GM12873 (cell line): ENCODE measurements at regions not wholly inside any gene's neighbourhood (a gene's known extent, or its start where the extent isn't known, plus 50 kb on each side); places are given as distances from the start of the nearest gene placed in this dataset.

Source experiments
- TF ChIP-seq, protein P1 (sequence below): IDR thresholded peaks from 2 replicates; pipeline ENCODE4 v1.5.1; 2012; ENCODE audit warnings: low read depth, mild to moderate bottlenecking, moderate library complexity, low read length, control low read depth; ENCODE audit not compliant: insufficient read depth; ENCODE audit errors: missing control alignments

DNA sequence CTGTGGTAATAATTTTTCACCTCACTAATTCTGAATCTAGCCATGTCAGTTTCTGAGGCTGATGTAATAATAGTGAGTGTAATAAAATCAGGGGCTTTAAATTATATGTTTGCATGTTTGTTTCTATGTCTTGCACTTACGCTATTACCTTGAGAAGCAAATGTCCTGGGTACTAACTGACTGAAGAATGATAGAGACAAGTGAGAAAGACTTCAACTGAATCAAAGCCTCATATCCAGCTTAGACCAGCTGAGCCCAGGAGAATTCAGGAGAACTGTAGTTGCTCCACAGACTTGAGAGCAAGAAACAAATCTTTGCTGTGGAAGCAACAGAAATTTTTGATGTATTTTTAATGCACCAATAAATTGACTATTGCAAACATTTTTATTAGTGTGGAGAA lies 162.8 kb downstream of the MANEA start:
- TF ChIP-seq, protein P1, sequence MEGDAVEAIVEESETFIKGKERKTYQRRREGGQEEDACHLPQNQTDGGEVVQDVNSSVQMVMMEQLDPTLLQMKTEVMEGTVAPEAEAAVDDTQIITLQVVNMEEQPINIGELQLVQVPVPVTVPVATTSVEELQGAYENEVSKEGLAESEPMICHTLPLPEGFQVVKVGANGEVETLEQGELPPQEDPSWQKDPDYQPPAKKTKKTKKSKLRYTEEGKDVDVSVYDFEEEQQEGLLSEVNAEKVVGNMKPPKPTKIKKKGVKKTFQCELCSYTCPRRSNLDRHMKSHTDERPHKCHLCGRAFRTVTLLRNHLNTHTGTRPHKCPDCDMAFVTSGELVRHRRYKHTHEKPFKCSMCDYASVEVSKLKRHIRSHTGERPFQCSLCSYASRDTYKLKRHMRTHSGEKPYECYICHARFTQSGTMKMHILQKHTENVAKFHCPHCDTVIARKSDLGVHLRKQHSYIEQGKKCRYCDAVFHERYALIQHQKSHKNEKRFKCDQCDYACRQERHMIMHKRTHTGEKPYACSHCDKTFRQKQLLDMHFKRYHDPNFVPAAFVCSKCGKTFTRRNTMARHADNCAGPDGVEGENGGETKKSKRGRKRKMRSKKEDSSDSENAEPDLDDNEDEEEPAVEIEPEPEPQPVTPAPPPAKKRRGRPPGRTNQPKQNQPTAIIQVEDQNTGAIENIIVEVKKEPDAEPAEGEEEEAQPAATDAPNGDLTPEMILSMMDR = no peak

DNA sequence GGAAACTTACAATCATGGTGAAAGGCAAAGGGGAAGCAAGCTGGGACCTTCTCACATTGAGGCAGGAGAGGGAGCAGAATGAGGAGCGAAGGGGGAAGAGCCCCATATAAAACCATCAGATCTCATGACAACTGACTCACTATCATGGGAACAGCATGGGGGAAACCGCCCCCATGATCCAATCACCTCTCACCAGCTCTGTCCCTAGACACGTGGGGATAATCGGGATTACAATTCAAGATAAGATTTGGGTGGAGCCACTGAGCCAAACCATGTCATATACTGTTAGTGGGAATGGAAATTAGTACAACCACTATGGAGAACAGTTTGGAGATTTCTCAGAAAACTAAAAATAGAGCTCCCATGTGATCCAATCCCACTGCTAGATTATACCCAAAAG lies 163.7 kb downstream of the MANEA start:
- TF ChIP-seq, protein P1 = no peak

DNA sequence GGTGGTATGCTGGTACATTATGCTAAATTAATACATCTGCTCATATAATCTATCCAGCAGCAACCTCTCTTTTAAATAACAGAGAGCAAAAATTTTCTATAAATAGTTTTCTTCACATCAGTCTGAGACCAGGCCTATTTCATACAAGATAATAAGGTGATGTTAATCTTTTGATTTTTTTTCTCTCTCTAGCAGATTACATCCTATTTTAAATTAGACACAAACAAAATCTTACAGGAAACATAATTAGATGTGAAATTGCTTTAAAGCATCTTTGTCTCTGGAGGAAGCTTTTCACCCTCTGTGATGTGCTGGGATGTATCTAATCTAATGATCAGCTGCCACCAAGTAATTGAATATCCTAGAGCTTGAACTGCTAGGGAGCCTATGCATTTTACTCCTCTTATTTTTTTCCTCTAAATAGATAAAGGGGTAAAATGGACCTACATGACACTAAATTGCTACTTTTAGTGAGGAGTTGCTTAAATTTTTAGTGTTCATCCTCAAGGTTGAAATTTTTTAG lies 165.5 kb downstream of the MANEA start:
- TF ChIP-seq, protein P1 = no peak

DNA sequence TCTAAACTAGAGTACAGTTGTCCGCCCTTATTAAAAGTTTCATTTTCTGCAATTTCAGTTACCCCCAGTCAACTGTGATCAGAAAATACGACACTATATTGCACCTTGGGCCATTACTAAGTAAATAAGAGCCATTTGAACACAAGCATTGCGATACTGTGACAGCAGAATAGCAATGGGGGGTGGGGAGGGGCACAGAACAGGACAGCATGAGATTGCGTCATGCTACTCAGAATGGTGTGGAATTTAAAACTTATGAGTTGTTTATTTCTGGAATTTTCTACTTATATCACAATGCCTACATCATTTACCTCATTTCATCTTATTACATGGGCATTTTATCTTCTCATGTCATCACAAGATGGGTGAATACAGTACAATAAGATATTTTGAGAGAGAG lies 166.3 kb downstream of the MANEA start:
- TF ChIP-seq, protein P1 = no peak

DNA sequence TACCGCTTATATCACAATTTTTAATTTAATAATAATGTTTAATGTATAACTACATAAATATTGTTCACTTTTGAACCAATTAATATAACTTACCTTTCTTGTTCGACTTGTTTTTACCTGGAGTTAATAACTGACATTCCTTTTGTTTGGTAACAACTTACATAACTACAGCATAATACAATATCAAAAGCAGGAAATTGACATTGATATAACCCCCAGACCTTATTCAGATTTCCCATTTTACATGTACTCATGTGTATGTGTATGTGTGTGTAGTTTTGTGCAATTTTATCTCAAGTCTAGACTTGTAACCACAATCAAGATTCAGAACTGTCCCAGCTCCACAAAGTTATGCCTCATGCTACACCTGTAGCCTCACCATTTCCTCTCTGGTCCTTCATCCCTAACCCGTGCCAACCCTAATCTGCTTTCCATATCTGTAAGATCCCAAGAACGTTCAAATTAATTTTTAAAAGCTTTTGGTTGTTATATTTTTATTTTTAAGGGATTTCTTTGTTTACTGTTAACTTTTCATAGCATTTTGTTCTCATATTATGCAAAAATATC lies 190.6 kb downstream of the MANEA start:
- TF ChIP-seq, protein P1 = no peak

DNA sequence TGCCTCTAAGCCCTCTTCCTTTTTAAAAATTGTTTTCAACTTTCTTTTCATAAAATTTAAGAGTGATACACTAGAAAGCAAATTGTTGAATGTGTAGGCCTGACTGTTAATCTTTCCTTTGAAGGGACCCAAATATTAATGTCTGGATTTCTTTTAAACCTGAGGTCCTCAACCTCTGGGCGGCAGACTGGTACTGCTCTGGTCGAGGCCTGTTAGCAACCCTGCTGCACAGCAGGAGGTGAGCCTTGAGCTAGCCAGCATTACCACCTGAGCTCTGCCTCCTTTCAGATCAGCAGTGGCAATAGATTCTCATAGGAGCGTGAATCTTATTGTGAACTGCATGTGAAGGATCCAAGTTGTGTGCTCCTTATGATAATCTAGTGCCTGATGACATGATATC lies 191.2 kb downstream of the MANEA start:
- TF ChIP-seq, protein P1 = no peak

DNA sequence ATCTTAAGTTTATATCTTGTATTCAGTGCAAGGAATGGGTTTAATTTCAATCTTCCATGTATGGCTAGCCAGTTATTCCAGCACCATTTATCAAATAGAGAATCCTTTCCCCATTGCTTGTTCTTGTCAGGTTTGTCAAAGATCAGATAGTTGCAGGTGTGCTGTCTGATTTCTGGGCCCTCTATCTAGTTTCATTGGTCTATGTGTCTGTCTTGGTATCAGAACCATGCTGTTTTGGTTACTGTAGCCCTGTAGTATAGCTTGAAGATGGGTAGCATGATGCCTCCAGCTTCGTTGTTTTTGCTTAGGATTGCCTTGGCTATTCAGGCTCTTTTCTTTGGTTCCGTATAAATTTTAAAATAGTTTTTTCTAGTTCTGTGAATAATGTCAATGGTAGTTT lies 200.0 kb downstream of the MANEA start:
- TF ChIP-seq, protein P1 = no peak
